ENCODE measurements at regions not wholly inside any gene's neighbourhood (a gene's known extent, or its start where the extent isn't known, plus 50 kb on each side); places are given as distances from the start of the nearest gene placed in this dataset.

GRCh38 chr6:95804847-95805541 lies 210.8 kb upstream of the FUT9 start:
- TF ChIP-seq CTCF (IDR thresholded peaks at IDR 0.05): no peak
- no peak for TF ChIP-seq POLR2A (IDR thresholded peaks at IDR 0.05)
- TF ChIP-seq POLR2AphosphoS5 (IDR thresholded peaks at IDR 0.05): no peak
